Right forelimb (tissue), 1 donor: ENCODE measurements at regions not wholly inside any gene's neighbourhood (a gene's known extent, or its start where the extent isn't known, plus 50 kb on each side); places are given as distances from the start of the nearest gene placed in this dataset.
"Not testable (repeated sequence)": the region's sequence is repeated elsewhere in the genome, so short reads cannot be mapped to it uniquely, and the experiment has no call there.

Experiments
- DNase-seq: peaks from one replicate; pipeline ENCODE4 v3.0.0-alpha.2; 2018

DNA sequence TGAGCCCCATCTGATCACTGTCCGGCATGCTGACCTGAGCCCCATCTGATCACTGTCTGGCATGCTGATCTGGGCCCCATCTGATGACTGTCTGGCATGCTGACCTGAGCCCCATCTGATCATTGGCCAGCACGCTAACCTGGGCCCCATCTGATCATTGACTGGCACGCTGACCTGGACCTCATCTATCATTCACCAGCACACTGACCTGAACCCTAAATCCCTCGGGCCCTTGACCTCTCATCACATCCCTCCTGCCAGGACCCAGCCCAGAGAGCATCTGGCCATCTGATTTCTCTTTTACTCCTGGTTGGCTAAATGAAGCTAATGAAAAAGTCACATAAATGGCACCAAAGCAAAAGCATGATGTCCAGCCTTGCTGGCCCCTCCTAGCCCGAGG is 207.1 kb downstream of the NDUFA10 start:
- peak; percentile 24 for DNase-seq

- DNase-seq, result not testable (repeated sequence)
These were observed 207.6 kb downstream of the NDUFA10 start for GRCh38 chr2:239817468-239818031.

GRCh38 chr2:239816576-239817467 is 208.3 kb downstream of the NDUFA10 start:
- peak; percentile 41 for DNase-seq

- DNase-seq, result peak; percentile 28
These were observed 209.5 kb downstream of the NDUFA10 start for GRCh38 chr2:239815671-239816070.

DNA sequence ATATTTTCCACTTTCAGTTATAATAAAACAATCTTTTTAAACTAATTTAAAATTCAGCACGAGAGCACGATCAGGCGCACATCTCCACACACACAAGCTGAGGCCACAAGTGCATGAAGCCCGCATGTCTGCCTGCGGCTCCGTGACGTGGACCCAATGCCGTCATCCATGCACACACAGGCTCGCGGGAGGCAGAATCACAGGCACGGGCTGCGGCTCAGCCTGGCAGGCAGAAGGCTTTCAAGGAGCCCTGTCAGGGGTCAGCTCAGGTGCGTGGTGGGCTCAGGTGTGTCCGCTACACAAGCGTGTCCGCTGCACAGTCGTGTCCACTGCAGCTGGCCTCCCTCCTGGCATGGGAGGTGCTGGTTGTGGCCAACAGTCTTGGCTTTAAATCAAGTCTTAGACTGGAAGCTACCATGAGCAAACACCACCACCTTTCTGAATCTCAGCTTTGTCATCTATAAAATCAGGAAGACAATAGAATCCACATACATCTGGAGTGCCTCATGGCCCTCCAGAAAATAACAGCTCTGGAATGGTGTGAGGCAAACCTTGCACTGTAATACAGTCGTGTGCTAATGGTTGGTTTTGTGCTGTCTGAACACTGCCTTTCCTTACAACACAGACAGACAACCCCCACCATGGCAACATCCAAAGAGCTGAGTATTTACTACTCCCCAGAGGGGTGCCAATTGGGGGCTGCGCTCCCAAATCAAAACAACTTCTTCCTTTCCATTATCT is 210.1 kb downstream of the NDUFA10 start:
- peak; percentile 74 for DNase-seq

DNA sequence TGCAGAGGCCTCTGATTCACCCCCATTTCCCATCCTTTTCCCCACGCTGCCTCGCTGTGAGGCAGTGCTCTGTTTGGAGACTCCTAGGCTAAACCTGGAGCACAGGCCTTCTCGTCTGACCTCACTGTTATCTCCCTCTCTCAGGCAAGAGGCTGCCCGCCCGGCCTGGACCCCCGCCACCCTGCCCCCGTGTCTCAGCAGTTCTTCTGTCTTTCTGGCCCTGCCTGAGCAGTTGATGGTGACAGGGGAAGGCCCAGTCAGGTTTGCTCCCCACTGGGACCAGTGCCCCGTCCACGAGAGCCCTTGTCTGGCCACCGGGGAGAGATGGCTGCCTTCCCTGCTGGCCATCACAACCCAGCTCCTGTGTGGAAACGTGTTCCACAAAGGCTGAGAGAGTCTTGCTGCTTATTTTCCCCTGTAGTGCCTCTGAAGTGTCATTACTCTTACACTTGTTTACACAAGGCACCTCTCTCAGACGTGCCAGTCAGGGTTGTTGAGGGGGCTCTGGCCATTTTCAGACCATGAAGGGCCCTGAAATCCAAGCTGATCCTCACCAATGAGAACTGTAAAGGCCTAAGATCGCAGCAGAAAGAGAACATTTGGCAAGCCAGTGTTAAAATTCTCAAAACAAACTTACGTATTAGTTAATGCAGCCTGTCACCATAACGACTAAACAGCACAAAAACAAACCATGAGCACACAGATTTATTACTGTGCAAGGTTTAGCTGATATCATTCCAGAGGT is 210.9 kb downstream of the NDUFA10 start:
- DNase-seq, result peak; percentile 58

- peak; percentile 54 for DNase-seq
These were observed 211.7 kb downstream of the NDUFA10 start for GRCh38 chr2:239813261-239814115.

GRCh38 chr2:239811806-239812560 is 213.2 kb downstream of the NDUFA10 start:
- peak; percentile 17 for DNase-seq

DNA sequence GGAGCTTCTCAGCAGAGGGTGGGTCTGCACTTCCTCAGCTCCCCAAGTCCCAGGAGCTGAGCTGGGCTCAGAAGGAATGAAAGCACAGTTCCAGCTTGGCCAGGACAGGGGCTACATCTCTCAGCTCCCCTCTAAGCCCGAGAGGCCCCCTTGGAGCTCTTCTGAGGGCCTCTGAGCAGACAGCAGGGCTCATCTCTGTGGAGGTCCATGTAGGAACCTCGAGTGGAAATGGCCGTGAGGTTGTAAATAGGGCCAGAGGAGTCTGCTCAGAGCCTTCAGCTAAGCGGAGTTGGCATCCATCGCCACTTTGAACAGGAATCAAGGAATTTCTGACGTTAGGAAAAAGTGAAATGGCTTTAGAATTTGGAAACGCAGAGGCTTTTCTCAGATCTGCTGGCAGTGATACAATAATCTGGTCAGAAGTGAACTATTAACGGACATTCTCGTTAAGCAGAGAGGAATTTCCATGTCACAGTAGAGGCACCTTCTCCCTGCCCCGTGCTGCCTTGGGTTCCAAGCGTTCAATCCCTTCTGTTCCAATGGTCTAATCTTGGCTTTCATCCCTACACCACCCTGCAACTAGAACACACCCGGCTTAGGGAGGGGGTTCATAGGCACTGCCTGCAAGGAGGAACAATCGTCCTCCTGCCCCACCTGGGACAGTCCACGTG is 213.9 kb downstream of the NDUFA10 start:
- DNase-seq, result peak; percentile 66

DNA sequence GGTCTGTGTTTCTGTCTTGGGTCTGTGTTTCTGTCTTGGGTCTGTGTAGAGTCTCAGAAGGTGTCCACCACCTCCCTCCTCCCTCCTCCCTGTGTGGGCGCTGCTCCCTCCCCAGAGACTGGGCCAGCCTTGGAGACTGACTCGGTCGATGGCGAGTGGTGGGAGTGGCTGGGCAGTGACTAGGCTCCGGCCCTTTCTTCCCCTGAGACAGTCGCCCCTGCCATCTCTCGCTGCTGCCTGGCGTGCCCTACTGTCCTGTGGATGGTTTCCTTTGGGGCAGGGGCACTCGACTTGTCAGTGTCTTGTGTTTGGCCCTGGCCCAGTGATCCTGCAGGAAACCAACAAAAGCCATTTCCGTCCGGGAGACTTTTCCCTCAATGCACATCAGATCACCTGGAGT is 215.8 kb downstream of the NDUFA10 start:
- DNase-seq, result peak; percentile 24

DNA sequence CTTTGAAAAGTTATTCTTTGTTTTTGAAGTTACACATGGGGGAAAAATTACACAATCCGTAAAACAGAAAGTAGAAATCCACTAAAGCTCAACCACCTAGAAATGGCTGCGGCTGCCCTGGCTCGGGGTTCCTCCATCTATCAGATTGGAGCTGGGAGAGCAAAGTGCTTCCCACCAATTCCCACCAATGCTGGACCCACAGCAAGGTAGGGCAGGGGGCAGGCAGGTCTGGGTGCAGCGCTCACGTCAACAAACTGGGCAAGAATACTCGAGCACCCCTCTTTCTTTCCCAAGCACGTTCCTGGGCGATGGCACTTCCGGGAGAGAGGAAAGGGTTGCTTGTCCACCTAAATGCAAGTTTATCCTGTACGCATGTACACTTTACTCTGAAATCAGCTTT is 217.6 kb downstream of the NDUFA10 start:
- DNase-seq, result no peak

DNA sequence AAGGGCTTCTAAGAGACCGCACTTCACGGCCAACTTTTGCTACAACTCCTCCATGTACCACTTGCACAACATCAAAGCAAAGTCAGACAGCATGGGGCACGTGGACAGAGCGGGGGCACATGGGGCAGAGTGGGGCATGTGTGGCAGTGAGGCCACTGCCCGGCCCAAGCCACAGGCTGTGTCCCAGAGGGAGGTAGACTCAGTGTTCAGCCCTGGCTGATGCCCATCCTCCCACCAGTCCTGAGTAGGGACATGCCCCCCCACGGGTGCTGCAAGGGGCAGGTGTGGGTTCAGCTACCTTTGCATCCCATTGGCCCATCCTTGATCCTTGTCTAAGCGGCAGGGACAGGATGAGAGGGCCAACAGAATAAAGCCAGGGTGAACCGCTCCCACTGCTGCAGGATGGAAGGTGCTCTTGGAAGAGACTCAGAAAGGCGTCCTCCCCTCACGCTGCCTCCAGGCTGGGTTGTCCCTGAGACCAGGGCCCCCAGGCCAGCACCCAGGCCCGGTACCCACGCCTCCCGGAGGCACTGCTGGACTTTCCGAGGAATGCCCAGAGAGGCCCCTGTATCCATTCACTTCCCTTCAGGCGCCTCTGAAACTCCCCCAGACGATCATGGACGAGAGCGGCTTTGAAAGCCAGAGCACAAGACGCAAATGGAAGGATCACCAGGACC is 218.2 kb downstream of the NDUFA10 start:
- DNase-seq, result peak; percentile 23

DNA sequence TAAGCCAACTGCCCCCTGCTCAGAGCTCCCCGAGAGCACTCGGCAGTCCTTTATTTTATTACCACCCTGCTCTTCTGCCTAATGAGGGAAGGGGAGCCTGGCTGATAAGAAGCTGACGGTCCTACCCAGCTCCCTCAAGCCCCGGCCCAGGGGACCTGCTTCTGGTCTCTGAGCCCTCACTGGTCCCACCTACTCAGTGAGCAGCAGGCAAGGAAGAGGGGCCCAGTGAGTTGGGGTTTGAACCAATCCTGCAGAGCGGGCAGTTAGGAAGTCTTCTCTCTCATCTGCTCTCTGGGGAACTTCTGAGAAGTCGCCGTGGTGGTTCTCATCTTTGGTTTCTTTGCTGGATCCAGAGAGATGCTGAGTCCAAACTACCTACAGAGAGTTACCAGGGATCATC is 218.9 kb downstream of the NDUFA10 start:
- no peak for DNase-seq

DNA sequence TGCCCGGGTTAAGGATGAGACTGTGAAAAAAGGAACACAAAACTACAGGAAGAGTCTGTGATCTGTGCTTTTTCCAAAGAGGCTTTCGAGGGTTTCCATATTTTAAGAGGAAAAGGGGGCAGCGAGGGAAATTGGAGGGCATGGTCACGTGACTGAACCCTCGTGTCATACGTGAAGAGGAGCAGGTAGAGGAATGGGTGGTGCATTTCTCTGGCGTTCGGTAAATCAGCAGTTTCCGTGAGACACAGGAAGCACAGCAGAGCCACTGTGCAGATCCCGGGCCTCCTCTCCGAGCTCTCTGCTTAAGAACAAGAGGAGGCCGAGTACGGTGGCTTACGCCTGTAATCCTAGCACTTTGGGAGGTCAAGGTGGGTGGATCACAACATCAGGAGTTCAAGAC is 219.7 kb downstream of the NDUFA10 start:
- DNase-seq, result no peak

DNA sequence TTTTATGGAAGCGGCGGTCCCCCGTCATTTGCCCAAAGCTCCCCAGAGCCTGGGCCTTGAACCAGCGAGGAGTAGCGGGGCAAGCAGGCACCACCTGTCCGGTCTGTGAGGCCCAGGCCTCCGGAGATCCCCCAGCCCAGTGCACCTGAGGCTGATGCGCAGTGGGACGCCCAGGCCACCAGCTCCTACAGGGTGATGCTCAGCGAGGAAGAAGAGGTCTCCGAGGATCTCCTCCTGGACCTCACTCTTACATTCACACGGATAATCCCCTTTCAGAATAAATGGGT is 220.2 kb downstream of the NDUFA10 start:
- peak; percentile 17 for DNase-seq

DNA sequence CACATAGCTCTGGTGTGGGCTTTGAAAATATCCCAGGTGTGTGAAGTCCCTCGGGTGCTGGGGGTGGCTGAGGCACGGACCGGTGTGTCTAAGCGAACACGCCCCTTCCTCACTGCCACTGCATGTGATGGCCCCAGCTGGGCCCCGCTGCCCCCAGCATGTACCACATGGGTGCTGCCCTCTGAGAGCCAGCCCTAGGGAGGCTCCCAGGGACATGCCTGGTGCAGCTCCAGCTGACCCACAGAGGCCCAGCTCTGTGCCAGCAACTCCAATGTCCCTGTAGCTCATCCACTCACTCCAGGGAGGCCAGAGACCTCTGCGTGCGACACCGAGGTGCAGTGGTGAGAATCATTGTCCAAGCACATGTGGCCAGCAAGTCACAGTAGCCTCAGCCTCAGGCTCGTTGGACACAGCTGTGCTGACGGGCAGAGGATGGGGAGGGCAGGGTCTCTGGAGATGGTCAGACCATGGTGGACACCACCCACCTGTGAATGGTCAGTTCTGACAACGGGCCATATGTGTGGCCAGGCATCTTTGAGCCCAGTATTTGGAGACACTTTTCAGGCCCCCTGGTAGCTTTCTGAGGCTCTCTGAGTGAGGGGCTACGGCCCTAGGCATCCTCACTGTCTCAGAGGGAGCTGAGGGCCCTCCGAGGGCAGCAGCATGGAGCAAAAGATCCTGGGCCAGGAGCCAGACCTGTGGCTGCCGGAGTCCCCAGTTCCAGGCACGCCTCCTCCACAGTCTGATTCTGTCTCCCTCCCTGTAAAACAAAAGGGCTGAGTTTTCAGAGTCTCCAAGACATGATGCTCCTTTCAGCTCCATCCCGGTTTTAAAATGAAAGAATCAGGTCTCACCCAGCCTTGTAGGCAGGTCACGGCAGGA is 220.7 kb downstream of the NDUFA10 start:
- DNase-seq, result peak; percentile 19

DNA sequence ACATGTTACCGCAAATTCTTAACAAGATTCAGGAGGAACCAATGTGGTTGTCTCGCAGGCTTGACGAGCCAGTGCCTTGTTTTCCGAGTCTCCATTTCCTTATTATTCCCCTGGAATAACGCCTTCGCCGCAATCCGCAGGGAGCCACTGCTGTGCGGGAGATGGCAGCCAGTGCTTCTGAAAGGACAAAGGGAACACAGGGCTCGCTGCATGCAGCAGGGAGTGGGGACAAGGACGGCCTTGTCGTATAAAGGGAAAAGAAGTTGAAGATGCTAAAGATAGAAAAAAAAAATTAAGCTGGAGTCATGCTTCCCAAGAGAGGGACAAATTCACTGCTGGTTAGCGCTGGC is 221.4 kb downstream of the NDUFA10 start:
- DNase-seq, result peak; percentile 32

DNA sequence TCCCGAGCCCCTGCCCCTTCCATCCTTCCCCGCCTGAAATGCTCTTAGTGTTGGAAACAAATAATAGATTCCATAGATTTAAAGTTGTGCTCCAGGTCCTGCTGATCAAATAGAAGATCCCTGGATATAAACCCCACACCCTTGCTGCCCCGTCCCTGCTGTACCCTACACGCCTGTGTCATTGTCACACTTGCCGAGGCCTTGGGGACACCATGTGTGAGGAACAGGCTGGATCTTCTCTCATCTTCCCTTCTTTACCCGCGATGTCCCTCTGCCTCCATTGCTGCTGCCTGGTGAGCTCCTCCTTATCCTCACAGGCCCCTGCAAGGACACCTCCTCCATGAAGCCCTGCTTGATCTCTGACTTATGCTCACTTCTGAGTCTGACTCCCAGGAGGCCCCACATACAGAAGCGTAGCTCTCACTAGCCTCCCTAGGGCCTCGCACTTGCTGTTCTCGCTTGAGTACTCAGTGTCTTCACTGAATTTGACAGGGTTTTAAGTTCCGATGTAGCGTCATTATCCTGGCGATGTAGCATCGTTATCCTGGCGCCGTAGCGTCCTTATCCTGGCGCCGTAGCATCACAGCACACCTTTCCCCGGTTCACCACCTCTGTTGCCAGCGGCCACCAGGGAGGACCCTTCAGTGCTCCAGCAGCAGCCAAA is 221.9 kb downstream of the NDUFA10 start:
- DNase-seq, result peak; percentile 30

DNA sequence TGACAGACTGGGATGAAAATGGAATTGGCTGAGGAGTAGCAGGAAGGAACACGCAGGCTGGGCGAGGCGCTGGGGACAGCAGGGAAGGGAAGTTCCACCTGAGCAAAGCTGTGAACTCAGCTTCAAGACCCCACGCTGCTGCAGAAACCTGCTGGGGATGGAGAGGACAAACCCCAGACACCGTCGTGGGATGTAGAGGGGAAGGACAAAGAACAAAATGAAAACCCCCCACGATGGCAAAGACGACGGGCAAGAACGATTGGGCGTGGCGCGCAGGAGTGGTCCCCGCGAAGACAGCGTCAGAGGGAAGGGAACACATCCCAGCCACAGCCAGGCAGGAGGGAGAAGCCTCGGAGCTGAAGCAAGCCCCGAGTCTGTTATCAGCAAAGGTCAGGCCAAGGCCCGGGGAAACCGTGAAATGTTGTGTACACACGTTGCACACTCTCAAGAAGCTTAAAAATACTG is 222.9 kb downstream of the NDUFA10 start:
- peak; percentile 18 for DNase-seq
